A204.1 (cell line): ENCODE measurements at regions not wholly inside any gene's neighbourhood (a gene's known extent, or its start where the extent isn't known, plus 50 kb on each side); places are given as distances from the start of the nearest gene placed in this dataset.
A peak's percentile ranks its signal among the peaks of the same experiment; 100 is the strongest.
"Not testable (repeated sequence)": the region's sequence is repeated elsewhere in the genome, so short reads cannot be mapped to it uniquely, and the experiment has no call there.

Experiments
- FAIRE-seq: peaks from 2 replicates; lab custom pipeline; 2012; peaks lifted over from hg19 to GRCh38; lab: Jason Lieb, UNC

DNA sequence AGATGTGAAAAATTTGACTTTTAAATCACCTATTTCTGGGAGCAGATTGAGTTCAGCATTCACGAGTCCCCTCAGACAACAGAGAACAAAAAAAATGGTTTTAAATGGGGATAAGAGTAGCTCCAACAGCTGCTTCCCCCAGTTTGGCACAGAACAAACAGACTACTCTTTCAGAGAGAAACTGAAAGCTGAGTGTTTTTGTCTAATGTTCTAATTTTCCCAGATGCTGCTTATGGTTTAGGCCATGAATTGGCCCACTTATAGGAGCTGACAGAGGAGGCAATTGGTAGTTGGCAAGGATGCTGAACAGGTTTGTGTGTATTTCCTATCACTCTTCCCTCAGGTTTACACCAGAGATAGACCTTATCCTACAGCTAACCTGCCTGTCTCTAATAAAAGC is 1637.4 kb upstream of the PRMT6 start:
- no peak for FAIRE-seq

DNA sequence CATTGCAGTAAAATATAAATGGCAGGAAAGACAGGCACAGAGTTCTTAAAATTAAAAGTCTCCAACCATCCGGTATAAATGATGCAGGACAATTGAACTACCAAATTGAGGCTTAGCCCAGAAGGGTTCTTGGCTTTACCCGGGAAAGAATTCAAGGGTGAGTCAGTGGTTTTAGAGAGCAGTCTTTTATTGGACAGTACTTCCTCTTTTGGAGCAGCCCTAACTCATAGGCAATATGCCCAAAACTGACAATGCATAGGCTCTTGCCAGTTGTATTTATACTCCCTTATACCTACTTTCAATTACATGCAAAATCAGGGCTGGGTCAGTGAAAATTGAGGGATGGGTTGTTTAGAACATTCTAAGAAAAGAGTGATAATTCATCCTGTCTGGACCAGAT is 1628.9 kb upstream of the PRMT6 start:
- FAIRE-seq, result no peak

DNA sequence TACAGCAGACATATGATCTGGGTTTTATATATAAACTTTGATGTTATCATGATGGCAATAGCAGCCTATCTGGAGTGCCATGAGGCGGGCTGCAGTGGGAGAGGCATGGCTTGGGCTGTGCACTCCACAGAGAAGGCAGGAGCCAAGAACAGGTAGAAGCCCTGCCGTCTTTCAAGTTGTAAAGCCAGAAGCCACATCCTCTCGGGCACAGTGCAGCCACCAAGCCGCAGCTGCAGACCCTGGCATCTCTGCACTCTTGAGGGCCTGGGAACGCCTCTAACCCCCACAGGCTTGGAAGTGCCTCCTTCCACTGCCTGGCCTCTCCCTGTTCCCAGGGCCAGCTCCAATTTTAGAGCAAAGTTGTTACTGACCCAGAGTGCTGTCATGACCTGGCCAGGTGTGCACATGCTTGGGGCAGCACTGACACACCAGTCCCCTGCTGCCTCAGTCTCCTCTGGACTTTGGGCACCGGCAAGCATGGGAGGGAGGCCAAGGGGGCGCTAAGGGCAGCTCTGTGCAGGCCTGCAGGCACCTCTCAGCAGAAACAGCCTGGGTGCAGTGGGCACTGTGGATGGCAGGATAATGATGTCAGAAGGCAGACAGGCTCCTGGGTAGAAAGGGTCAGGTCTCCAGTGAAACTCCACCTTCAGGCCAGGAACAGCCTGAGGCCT is 1619.8 kb upstream of the PRMT6 start:
- no peak for FAIRE-seq

GRCh38 chr1:105437847-105438246 is 1618.6 kb upstream of the PRMT6 start:
- no peak for FAIRE-seq

GRCh38 chr1:105442901-105443300 is 1613.6 kb upstream of the PRMT6 start:
- FAIRE-seq, result no peak

GRCh38 chr1:105459759-105460158 is 1596.7 kb upstream of the PRMT6 start:
- FAIRE-seq, result no peak

DNA sequence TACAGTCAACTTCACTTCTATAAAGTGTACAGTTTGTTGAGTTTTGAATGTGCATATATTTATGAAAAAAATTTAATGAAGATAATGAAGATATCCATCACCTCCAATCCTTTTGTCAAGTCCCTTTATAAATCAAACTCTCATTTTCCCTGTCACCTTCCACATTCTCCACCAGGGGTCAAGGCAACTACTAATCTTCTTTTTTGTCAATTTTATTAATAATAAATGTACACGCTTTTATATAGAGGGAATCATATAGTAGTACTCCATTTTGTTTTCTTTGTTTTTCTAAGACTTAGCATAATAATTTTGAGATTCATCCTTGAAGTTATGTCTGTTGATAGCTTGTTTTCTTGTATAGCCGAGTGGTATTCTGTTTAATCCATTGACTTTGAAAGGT is 1594.2 kb upstream of the PRMT6 start:
- FAIRE-seq, result no peak

DNA sequence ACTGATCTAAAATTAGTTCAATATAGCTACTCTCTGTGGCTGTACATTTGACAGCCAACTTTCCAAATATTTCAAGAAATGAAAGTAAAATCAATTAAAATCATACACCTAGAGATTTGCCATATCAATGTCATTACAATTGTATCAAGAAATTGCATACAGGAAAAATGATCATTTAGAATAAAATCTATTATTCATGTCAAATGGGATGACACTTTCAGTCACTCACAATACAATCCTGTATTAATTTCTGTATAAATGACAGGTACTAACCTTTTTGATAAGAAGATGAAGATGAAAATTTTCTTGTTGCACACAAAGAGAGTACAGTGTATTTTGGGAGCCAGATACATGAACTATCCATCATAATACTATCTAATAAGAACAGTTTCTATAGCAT is 1588.9 kb upstream of the PRMT6 start:
- FAIRE-seq, result no peak

DNA sequence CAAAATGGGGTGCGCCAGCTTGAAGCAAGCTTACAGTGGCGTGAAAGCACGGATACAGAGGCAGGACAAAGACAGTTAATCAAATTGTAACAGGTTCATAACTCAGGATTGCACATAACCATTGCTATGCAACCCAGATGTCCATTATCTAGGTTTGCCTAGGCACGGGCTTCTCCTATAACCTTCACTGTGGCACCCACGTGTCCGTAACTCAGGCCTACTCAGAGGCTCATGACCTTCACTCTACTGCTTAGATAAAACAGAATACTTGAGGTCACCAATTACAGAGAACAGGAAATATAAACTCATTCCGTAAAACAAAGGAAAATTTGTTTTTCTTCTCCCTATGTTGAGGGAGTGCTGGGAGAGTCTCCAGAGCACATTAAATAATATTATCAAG is 1585.9 kb upstream of the PRMT6 start:
- FAIRE-seq, result not testable (repeated sequence)

GRCh38 chr1:105483436-105483835 is 1573.0 kb upstream of the PRMT6 start:
- no peak for FAIRE-seq

- FAIRE-seq, result no peak
Observed at GRCh38 chr1:105485207-105485606, 1571.3 kb upstream of the PRMT6 start.

GRCh38 chr1:105492921-105493320 is 1563.6 kb upstream of the PRMT6 start:
- FAIRE-seq, result no peak

DNA sequence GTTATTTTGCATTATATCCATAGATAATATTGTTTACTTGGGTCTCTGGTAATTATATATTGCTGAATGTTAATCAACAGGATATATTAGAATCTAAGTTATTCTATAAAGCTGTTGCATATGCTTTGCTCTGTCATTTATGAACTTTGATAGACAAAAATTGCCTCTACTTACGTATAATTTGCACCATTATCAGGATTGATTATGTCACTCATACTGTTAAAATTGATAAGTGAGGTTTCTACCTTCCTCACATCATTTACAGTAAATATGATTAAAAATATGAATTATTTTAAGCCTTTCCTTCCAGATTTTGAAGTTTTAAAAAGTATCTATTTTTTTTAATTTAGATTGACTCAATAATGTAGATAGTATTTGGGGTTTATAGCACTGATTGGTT is 1540.4 kb upstream of the PRMT6 start:
- FAIRE-seq, result no peak

DNA sequence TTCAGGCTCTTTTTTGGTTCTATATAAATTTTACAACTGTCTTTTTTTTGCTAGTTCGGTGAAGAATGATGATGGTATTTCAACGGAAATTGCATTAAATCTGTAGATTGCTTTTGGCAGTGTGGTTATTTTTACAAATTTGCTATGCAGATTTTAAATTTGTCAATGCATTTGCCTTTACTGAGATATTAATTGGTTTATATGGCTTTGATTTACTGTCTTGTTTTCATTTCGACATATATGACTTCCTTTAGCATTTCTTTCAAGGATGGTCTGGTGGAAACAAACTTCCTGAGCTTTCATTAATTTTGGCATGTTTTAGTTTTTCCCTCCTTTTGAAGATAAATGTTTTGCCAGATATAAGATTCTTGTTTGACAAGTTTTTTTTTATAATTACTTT is 1522.5 kb upstream of the PRMT6 start:
- FAIRE-seq, result no peak

- no peak for FAIRE-seq
Observed at GRCh38 chr1:105544475-105544874, 1512.0 kb upstream of the PRMT6 start.

- FAIRE-seq, result no peak
Observed at GRCh38 chr1:105556266-105556665, 1500.2 kb upstream of the PRMT6 start.

DNA sequence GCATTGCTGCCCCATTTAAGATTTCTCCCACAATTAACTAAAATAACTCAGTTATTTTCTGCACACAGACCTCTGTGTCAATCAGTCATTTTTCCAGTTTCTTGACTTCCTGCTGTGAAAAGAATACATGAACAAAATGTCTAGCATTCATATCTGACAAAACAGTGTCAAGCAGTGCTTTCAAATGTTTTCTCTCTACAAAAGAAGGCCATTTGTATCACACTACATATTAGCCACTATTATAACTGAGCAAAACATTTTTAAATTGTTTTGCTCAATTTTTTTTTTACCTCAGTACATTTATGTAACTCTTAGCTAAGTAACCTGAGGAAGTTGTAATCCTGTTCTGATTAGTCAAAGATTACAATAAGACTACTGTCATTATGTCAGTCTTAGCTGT is 1498.5 kb upstream of the PRMT6 start:
- no peak for FAIRE-seq

GRCh38 chr1:105565006-105565405 is 1491.5 kb upstream of the PRMT6 start:
- no peak for FAIRE-seq

GRCh38 chr1:105585791-105586190 is 1470.7 kb upstream of the PRMT6 start:
- no peak for FAIRE-seq

GRCh38 chr1:105591681-105592080 is 1464.8 kb upstream of the PRMT6 start:
- no peak for FAIRE-seq

GRCh38 chr1:105608713-105609112 is 1447.8 kb upstream of the PRMT6 start:
- peak; percentile 25 for FAIRE-seq

GRCh38 chr1:105626276-105626987 is 1430.0 kb upstream of the PRMT6 start:
- FAIRE-seq, result no peak

DNA sequence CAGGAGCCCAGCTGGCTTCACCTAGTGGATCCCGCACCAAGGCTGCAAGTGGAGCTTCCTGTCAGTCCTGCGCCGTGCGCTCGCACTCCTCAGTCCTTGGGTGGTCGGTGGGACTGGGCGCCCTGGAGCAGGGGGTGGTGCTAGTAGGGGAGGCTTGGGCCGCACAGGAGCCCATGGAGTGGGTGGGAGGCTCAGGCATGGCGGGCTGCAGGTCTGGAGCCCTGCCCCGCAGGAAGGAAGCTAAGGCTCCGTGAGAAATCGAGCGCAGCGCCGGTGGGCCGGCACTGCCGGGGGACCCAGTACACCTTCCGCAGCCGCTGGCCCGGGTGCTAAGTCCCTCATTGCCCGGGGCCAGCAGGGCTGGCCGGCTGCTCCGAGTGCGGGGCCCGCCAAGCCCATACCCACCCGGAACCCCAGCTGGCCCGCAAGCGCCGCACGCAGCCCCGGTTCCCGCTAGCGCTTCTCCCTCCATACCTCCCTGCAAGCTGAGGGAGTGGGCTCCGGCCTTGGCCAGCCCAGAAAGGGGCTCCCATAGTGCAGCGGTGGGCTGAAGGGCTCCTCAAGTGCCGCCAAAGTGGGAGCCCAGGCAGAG is 1425.2 kb upstream of the PRMT6 start:
- FAIRE-seq, result not testable (repeated sequence)
